ENCODE measurements at regions not wholly inside any gene's neighbourhood (a gene's known extent, or its start where the extent isn't known, plus 50 kb on each side); places are given as distances from the start of the nearest gene placed in this dataset.

DNA sequence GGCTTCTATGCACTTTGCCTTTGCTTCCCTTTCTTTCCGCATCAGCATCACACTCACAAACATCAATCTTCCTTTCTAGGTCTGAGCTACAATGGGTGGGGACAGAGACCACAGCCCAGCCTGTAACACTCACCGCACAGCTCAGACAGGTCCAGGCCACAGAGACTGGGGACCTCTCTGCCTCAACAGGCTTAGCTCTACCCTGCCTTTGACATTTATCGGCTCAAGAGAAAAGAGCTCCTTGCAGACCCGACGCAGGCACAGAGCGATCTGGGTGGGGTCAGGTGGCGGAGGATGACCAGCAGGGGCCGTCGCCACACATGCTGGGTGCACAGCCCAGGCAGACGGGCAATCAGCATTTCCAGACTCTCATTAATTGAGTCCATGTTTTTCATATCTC lies 837.3 kb downstream of the TBC1D22A start:
- Histone ChIP-seq H3K36me3 (ENCODE audit: insufficient read depth in 1 of 2, low read depth in 1 of 2) (no peaks in the 10 kb centered on the region), H3K9me3 (no peaks in the 10 kb centered on the region), H3K27me3 (ENCODE audit: insufficient read depth in 3 of 3, low read length in 2 of 3) (peaks cover 0 to 2% (median 0%) of the 10 kb centered on the region in 3 donors), H3K4me3 (no peak overlapping the region), H3K27ac (no peak overlapping the region), H3K4me1 (no peaks in the 10 kb centered on the region)
- TF ChIP-seq, protein P1, sequence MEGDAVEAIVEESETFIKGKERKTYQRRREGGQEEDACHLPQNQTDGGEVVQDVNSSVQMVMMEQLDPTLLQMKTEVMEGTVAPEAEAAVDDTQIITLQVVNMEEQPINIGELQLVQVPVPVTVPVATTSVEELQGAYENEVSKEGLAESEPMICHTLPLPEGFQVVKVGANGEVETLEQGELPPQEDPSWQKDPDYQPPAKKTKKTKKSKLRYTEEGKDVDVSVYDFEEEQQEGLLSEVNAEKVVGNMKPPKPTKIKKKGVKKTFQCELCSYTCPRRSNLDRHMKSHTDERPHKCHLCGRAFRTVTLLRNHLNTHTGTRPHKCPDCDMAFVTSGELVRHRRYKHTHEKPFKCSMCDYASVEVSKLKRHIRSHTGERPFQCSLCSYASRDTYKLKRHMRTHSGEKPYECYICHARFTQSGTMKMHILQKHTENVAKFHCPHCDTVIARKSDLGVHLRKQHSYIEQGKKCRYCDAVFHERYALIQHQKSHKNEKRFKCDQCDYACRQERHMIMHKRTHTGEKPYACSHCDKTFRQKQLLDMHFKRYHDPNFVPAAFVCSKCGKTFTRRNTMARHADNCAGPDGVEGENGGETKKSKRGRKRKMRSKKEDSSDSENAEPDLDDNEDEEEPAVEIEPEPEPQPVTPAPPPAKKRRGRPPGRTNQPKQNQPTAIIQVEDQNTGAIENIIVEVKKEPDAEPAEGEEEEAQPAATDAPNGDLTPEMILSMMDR (IDR thresholded peaks at IDR 0.05): no peak
- DNase-seq (no peak), ATAC-seq (no peak)
- intact Hi-C loops (cut with DNase I): no loop called here
- 48 to 69% (median 61%) methylated on average over 10 of the region's 10 CpGs for WGBS, 3 donors

DNA sequence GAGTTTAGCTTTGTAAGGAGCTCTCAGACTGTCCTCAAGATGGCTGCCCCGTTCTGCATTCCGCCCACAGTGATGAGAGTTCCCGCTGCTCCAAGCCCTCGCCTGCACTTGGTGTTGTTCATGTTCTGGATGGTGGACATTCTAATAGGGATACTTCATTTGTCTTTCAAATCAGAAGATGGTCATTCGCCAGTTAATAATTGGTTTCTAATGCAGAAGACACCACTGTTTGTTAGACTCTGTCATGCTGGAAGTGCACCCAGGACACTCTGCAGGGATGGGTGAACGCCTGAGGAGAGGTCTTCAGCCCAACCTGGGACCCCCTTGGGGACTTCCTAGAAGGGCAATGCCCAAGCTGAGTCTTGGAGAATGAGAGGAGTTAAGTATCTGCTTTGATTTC lies 836.4 kb downstream of the TBC1D22A start:
- no peaks in the 10 kb centered on the region for H3K36me3 ChIP-seq (ENCODE audit: insufficient read depth in 1 of 2, low read depth in 1 of 2)
- no peak for ATAC-seq
- no peak overlapping the region for H3K4me3 ChIP-seq
- H3K9me3 ChIP-seq: no peaks in the 10 kb centered on the region
- TF ChIP-seq, protein P1 (IDR thresholded peaks at IDR 0.05): no peak
- H3K27me3 ChIP-seq (ENCODE audit: insufficient read depth in 3 of 3, low read length in 2 of 3): peaks cover 0 to 1% (median 0%) of the 10 kb centered on the region in 3 donors
- DNase-seq: no peak
- no peaks in the 10 kb centered on the region for H3K4me1 ChIP-seq
- intact Hi-C loops (cut with DNase I): no loop called here
- WGBS, 3 donors: 90 to 93% (median 92%) methylated on average over 6 of the region's 6 CpGs
- no peak overlapping the region for H3K27ac ChIP-seq

DNA sequence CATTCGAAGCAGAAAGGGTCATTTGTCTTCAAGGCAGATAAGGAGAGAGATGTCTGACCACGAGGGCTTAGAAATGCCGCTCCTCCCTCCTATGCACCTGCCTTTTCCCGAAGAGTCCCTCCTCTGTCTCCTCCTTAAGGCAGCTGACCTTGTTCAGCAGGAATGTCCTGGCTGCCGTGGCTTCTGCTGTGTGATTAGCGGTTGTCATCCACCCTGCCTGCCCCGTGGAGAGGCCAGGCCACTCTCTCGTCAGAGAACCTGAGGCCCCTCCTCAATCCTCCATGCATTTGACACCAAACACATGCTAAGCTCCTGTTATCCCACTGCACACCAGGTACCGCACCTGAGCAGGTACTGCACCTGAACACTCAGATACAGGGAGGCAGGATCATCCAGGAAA lies 834.6 kb downstream of the TBC1D22A start:
- TF ChIP-seq, protein P1 (IDR thresholded peaks at IDR 0.05): no peak
- Histone ChIP-seq H3K4me1 (no peaks in the 10 kb centered on the region), H3K27me3 (ENCODE audit: insufficient read depth in 3 of 3, low read length in 2 of 3) (no peaks in the 10 kb centered on the region), H3K9me3 (no peaks in the 10 kb centered on the region), H3K27ac (no peak overlapping the region), H3K4me3 (no peak overlapping the region), H3K36me3 (ENCODE audit: insufficient read depth in 1 of 2, low read depth in 1 of 2) (no peaks in the 10 kb centered on the region)
- WGBS, 3 donors: 50 to 51% (median 51%) methylated on average over 9 of the region's 9 CpGs
- intact Hi-C loops (cut with DNase I): no loop called here
- ATAC-seq (no peak), DNase-seq (no peak)

DNA sequence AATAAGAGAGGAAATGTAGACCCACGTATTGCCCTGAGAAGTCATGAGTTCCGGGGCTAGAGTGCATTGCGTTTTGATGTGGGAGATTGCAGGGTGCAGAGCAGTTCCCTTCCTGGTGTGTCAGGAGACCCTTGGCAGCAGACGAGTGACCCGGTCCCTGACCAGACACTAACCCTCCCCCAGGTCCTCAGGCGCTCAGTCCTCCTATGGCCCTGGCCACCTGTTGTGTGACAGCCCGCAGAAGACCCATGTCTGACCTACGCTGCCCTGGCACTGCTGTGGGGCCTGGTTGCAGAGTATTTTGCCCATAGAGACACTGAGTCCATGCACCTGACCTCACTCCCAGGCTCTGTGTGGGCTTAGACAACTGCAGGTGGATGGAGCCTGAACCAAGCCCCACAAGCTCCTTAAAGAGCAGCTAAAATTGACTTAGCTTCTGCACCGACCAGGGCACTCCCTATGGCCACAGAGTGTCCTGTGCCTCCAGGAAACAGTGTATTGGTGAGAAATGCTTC lies 833.8 kb downstream of the TBC1D22A start:
- ATAC-seq: no peak

More for the DNA sequence above, 833.8 kb downstream of the TBC1D22A start:
- no peaks in the 10 kb centered on the region for H3K4me1 ChIP-seq
- TF ChIP-seq, protein P1 (IDR thresholded peaks at IDR 0.05): no peak
- 80% methylated on average over 9 of the region's 9 CpGs for WGBS, 3 donors
- H3K4me3 ChIP-seq: no peak overlapping the region
- H3K9me3 ChIP-seq: no peaks in the 10 kb centered on the region
- no peak overlapping the region for H3K27ac ChIP-seq
- H3K36me3 ChIP-seq (ENCODE audit: insufficient read depth in 1 of 2, low read depth in 1 of 2): no peaks in the 10 kb centered on the region
- DNase-seq: no peak
- H3K27me3 ChIP-seq (ENCODE audit: insufficient read depth in 3 of 3, low read length in 2 of 3): no peaks in the 10 kb centered on the region
- intact Hi-C loops (cut with DNase I): no loop called here

All from psoas muscle (tissue), 7 donors.